H9 (cell line): ENCODE measurements at regions not wholly inside any gene's neighbourhood (a gene's known extent, or its start where the extent isn't known, plus 50 kb on each side); places are given as distances from the start of the nearest gene placed in this dataset.

Source experiments
- DNase-seq: peaks from one replicate; pipeline ENCODE4 v3.0.0-alpha.2; 2017
- H2AFZ ChIP-seq: one replicate; pipeline ENCODE4 v1.6.1; 2013; ENCODE audit warnings: mild to moderate bottlenecking, low read length, control low read depth, moderate library complexity
- H2AK5ac ChIP-seq: 2 replicates; pipeline ENCODE4 v1.6.1; 2013; ENCODE audit warnings: low read length, control low read depth, mixed read lengths; ENCODE audit not compliant: insufficient read length
- H2BK120ac ChIP-seq: one replicate; pipeline ENCODE4 v1.6.1; 2013; ENCODE audit warnings: low read depth, mild to moderate bottlenecking, low read length, control low read depth, inconsistent platforms; ENCODE audit not compliant: poor library complexity, severe bottlenecking
- H2BK12ac ChIP-seq: 2 replicates; pipeline ENCODE4 v1.6.1; 2013; ENCODE audit warnings: low read length, control low read depth, mixed read lengths, low read depth; ENCODE audit not compliant: insufficient read length
- H2BK15ac ChIP-seq: 2 replicates; pipeline ENCODE4 v1.6.1; 2013; ENCODE audit warnings: low read depth, low read length, control low read depth
- H2BK20ac ChIP-seq: one replicate; pipeline ENCODE4 v1.6.1; 2013; ENCODE audit warnings: low read depth, mild to moderate bottlenecking, low read length, control low read depth, inconsistent platforms; ENCODE audit not compliant: poor library complexity, severe bottlenecking
- H2BK5ac ChIP-seq: 2 replicates; pipeline ENCODE4 v1.6.1; 2013; ENCODE audit warnings: low read length, control low read depth, mixed read lengths; ENCODE audit not compliant: insufficient read length
- H3K14ac ChIP-seq: 2 replicates; pipeline ENCODE4 v1.6.1; 2013; ENCODE audit warnings: low read length, control low read depth; ENCODE audit not compliant: insufficient read depth
- H3K18ac ChIP-seq: 2 replicates; pipeline ENCODE4 v1.6.1; 2013; ENCODE audit warnings: low read depth, mild to moderate bottlenecking, mixed read lengths, low read length, control low read depth; ENCODE audit not compliant: insufficient read length
- H3K23ac ChIP-seq: 2 replicates; pipeline ENCODE4 v1.6.1; 2013; ENCODE audit warnings: low read length, control low read depth, mixed read lengths, low read depth; ENCODE audit not compliant: insufficient read length
- H3K23me2 ChIP-seq: 2 replicates; pipeline ENCODE4 v1.6.1; 2013; ENCODE audit warnings: low read depth, mild to moderate bottlenecking, mixed read lengths, low read length, control low read depth; ENCODE audit not compliant: insufficient read length, poor library complexity, severe bottlenecking
- H3K27ac ChIP-seq: 2 replicates; pipeline ENCODE4 v1.5.1; 2013; ENCODE audit warnings: low read length, control low read depth, mixed read lengths, low read depth; ENCODE audit not compliant: insufficient read length
- H3K27me3 ChIP-seq: 2 replicates; pipeline ENCODE4 v1.6.1; 2013; ENCODE audit warnings: low read length, control low read depth, inconsistent platforms; ENCODE audit not compliant: insufficient read depth
- H3K4ac ChIP-seq: 2 replicates; pipeline ENCODE4 v1.6.1; 2013; ENCODE audit warnings: low read depth, mild to moderate bottlenecking, control low read depth, inconsistent platforms, low read length, moderate library complexity
- H3K4me1 ChIP-seq: 2 replicates; pipeline ENCODE4 v1.6.1; 2013; ENCODE audit warnings: low read length, control low read depth, inconsistent platforms; ENCODE audit not compliant: insufficient read depth
- H3K4me2 ChIP-seq: 2 replicates; pipeline ENCODE4 v1.6.1; 2013; ENCODE audit warnings: low read length, control low read depth, mixed read lengths; ENCODE audit not compliant: insufficient read length, insufficient read depth
- H3K56ac ChIP-seq: 2 replicates; pipeline ENCODE4 v1.6.1; 2013; ENCODE audit warnings: low read depth, mild to moderate bottlenecking, mixed read lengths, low read length, control low read depth; ENCODE audit not compliant: insufficient read length
- H3K79me1 ChIP-seq: 2 replicates; pipeline ENCODE4 v1.6.1; 2013; ENCODE audit warnings: low read depth, mild to moderate bottlenecking, moderate library complexity, low read length, control low read depth, inconsistent platforms; ENCODE audit not compliant: insufficient read depth, poor library complexity, severe bottlenecking
- H3K79me2 ChIP-seq: 2 replicates; pipeline ENCODE4 v1.6.1; 2013; ENCODE audit warnings: low read length, control low read depth, inconsistent platforms; ENCODE audit not compliant: insufficient read depth
- H3K9ac ChIP-seq: 2 replicates; pipeline ENCODE4 v1.6.1; 2013; ENCODE audit warnings: low read length, control low read depth, mixed read lengths; ENCODE audit not compliant: insufficient read length; ENCODE audit errors: extremely low read depth
- H3K9me3 ChIP-seq: one replicate; pipeline ENCODE4 v1.6.1; 2013; ENCODE audit warnings: low read depth, low read length, inconsistent platforms; ENCODE audit not compliant: control insufficient read depth
- H3T11ph ChIP-seq: one replicate; pipeline ENCODE4 v1.6.1; 2013; ENCODE audit warnings: mild to moderate bottlenecking, low read length, control low read depth, inconsistent platforms
- H4K20me1 ChIP-seq: one replicate; pipeline ENCODE4 v1.6.1; 2013; ENCODE audit not compliant: control insufficient read depth, insufficient read length, insufficient read depth
- H4K5ac ChIP-seq: 2 replicates; pipeline ENCODE4 v1.6.1; 2013; ENCODE audit warnings: low read depth, mild to moderate bottlenecking, mixed read lengths, low read length, control low read depth; ENCODE audit not compliant: insufficient read length
- H4K8ac ChIP-seq: replicated peaks from 2 replicates; pipeline ENCODE4 v1.6.1; 2013; ENCODE audit warnings: low read length, control low read depth, mixed read lengths, low read depth; ENCODE audit not compliant: insufficient read length
- H4K91ac ChIP-seq: 2 replicates; pipeline ENCODE4 v1.6.1; 2013; ENCODE audit warnings: low read depth, mild to moderate bottlenecking, moderate library complexity, mixed read lengths, low read length, control low read depth; ENCODE audit not compliant: insufficient read length
- H3K27ac Mint-ChIP-seq, 3 experiments: 2 replicates in 2 of 3; 3 replicates in 1 of 3; pipeline ENCODE4 v1.8.0; 2020 to 2021; ENCODE audit warnings: mixed read lengths in 3 of 3, mild to moderate bottlenecking in 1 of 3, moderate library complexity in 1 of 3
- H3K27me3 Mint-ChIP-seq: 2 replicates; pipeline ENCODE4 v1.8.0; 2021; ENCODE audit warnings: low read depth, mild to moderate bottlenecking, moderate library complexity, mixed read lengths
- H3K36me3 Mint-ChIP-seq, 3 experiments: 2 replicates in 2 of 3; 3 replicates in 1 of 3; pipeline ENCODE4 v1.8.0; 2020 to 2021; ENCODE audit warnings: low read depth in 3 of 3, mixed read lengths in 3 of 3; ENCODE audit not compliant: insufficient read depth in 1 of 3
- H3K4me1 Mint-ChIP-seq, 2 experiments: 2 replicates each; pipeline ENCODE4 v1.8.0; 2020; ENCODE audit warnings: mixed read lengths in 2 of 2
- H3K4me3 Mint-ChIP-seq, 2 experiments: 2 replicates in 1 of 2; 3 replicates in 1 of 2; pipeline ENCODE4 v1.8.0; 2020 to 2021; ENCODE audit warnings: mild to moderate bottlenecking in 2 of 2, mixed read lengths in 2 of 2, moderate library complexity in 1 of 2
- H3K9me3 Mint-ChIP-seq, 2 experiments: 2 replicates in 1 of 2; 3 replicates in 1 of 2; pipeline ENCODE4 v1.8.0; 2020; ENCODE audit warnings: mild to moderate bottlenecking in 2 of 2, mixed read lengths in 2 of 2, moderate library complexity in 1 of 2
- CTCF ChIP-seq: fragments of 200-600 bp; sonication (generic); conservative IDR thresholded peaks from 3 replicates; pipeline ENCODE4 v1.8.0; 2021; ENCODE audit warnings: antibody characterized with exemption, mild to moderate bottlenecking
- WGBS: extraction: QIAGEN DNeasy Blood & Tissue Kit; methylation state at CpG from one replicate; pipeline ENCODE4 v1.1.7; 2013; ENCODE audit warnings: missing lambda C conversion rate, low lambda C conversion rate, mixed read lengths; ENCODE audit not compliant: insufficient read length; ENCODE audit errors: extremely low coverage; 5-methylcytosine and 5-hydroxymethylcytosine counted together

GRCh38 chr5:156178117-156178516 is 148.8 kb upstream of the SGCD start:
- Histone ChIP-seq H3K79me1 (no peaks in the 10 kb centered on the region), H3K27ac (no peak overlapping the region)
- H3K4me1 Mint-ChIP-seq, result peaks cover 7 to 14% of the 10 kb centered on the region in 2 experiments

More at GRCh38 chr5:156178117-156178516, 148.8 kb upstream of the SGCD start:
- Histone ChIP-seq H3K18ac (no peak overlapping the region), H2BK20ac (no peak overlapping the region), H4K91ac (no peak overlapping the region), H3K23ac (no peak overlapping the region), H4K5ac (no peak overlapping the region), H3K23me2 (no peaks in the 10 kb centered on the region), H2BK5ac (no peak overlapping the region), H2AFZ (no peak overlapping the region), H4K8ac (no peak overlapping the region), H3K56ac (no peak overlapping the region), H4K20me1 (no peaks in the 10 kb centered on the region), H3K79me2 (no peaks in the 10 kb centered on the region), H3K14ac (no peak overlapping the region), H3T11ph (no peak overlapping the region), H3K4me2 (no peak overlapping the region), H2BK15ac (no peak overlapping the region), H2BK12ac (no peak overlapping the region), H3K4ac (no peak overlapping the region), H2AK5ac (no peak overlapping the region), H3K4me1 (no peaks in the 10 kb centered on the region), H2BK120ac (no peak overlapping the region), H3K27me3 (no peaks in the 10 kb centered on the region), H3K9ac (no peak overlapping the region), H3K9me3 (no peaks in the 10 kb centered on the region)
- no peak overlapping the region for H3K27ac Mint-ChIP-seq
- H3K9me3 Mint-ChIP-seq, result peaks cover 0 to 4% of the 10 kb centered on the region in 2 experiments; a peak in 3 of 5 replicates
- no peak for DNase-seq
- no peak for TF ChIP-seq CTCF
- H3K4me3 Mint-ChIP-seq, result no peak overlapping the region
- no peaks in the 10 kb centered on the region; a peak in 1 of 7 replicates for H3K36me3 Mint-ChIP-seq
- H3K27me3 Mint-ChIP-seq, result no peaks in the 10 kb centered on the region
- no CpG with 5 or more reads among the region's 5 CpGs for WGBS
